ENCODE measurements at regions not wholly inside any gene's neighbourhood (a gene's known extent, or its start where the extent isn't known, plus 50 kb on each side); places are given as distances from the start of the nearest gene placed in this dataset.

DNA sequence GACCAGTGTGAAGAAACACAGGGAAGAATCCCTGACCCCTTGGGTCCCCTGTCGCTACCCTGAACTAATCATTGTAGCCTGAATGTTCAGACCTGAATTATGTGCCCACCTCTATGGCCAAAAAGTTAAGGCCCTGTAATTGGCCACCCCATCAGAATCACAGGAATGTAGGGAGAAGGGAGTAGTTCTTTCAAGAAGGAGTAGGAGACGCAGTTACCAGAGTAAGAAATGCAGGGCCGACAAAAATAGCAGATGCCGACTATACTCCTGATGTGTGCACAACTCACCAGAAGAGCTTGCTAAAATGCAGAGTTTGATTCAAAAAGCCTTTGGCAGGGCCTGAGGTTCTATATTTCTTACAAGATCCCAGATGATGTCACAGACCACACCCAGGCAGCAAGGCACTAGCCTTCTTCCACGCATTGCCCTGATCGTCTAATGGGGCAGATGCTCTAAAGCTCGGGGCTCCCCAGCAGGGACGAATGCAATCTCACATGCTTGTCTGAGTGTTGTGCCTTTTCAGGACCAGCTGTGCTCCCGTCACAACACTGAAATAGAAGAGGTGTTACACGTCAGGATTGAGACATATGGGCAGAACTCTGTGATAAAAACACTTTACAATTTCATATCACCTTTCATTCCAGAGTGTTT lies 161.0 kb upstream of the FAM241A start:
- Mint-ChIP-seq H3K9me3 (ENCODE audit: unreplicated experiment) (no peaks in the 10 kb centered on the region), H3K4me3 (ENCODE audit: unreplicated experiment) (no peak overlapping the region), H3K36me3 (ENCODE audit: low read depth, unreplicated experiment) (no peaks in the 10 kb centered on the region), H3K27me3 (ENCODE audit: unreplicated experiment) (peaks cover 4% of the 10 kb centered on the region), H3K4me1 (ENCODE audit: unreplicated experiment) (peaks cover 5% of the 10 kb centered on the region), H3K27ac (ENCODE audit: unreplicated experiment) (no peak overlapping the region)
- no peak for DNase-seq (ENCODE audit: low spot score)
- TF ChIP-seq CTCF (IDR thresholded peaks at IDR 0.05; ENCODE audit: unreplicated experiment) = no peak

GRCh38 chr4:111985426-111985825 lies 159.8 kb upstream of the FAM241A start:
- Mint-ChIP-seq H3K27ac (ENCODE audit: unreplicated experiment) (no peak overlapping the region), H3K27me3 (ENCODE audit: unreplicated experiment) (peaks cover 4% of the 10 kb centered on the region), H3K4me1 (ENCODE audit: unreplicated experiment) (peaks cover 5% of the 10 kb centered on the region), H3K4me3 (ENCODE audit: unreplicated experiment) (no peak overlapping the region), H3K9me3 (ENCODE audit: unreplicated experiment) (no peaks in the 10 kb centered on the region), H3K36me3 (ENCODE audit: low read depth, unreplicated experiment) (no peaks in the 10 kb centered on the region)
- no peak for DNase-seq (ENCODE audit: low spot score)
- TF ChIP-seq CTCF (IDR thresholded peaks at IDR 0.05; ENCODE audit: unreplicated experiment) = no peak

DNA sequence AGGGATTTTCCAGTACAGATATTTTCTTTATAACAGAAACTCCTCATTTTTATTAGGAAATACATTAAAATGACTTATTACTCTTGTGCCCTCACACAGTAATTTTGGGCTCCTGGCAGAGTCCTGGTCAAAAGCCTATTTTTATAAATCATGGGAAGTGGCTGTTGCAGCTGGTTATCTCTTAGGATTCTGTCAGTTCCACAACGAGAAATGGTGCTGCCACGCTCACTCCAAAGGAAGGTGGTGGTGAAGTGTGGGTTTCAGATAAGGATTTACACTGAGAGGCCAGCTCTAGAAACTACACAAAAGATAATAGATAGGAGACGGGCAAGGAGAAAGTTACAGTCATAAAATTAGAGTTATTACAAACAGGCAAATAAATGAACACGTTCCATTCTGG lies 159.2 kb upstream of the FAM241A start:
- peaks cover 5% of the 10 kb centered on the region for H3K4me1 Mint-ChIP-seq (ENCODE audit: unreplicated experiment)
- H3K27me3 Mint-ChIP-seq (ENCODE audit: unreplicated experiment) = peaks cover 4% of the 10 kb centered on the region
- H3K9me3 Mint-ChIP-seq (ENCODE audit: unreplicated experiment) = no peaks in the 10 kb centered on the region
- no peaks in the 10 kb centered on the region for H3K36me3 Mint-ChIP-seq (ENCODE audit: low read depth, unreplicated experiment)
- no peak overlapping the region for H3K4me3 Mint-ChIP-seq (ENCODE audit: unreplicated experiment)
- H3K27ac Mint-ChIP-seq (ENCODE audit: unreplicated experiment) = no peak overlapping the region
- TF ChIP-seq CTCF (IDR thresholded peaks at IDR 0.05; ENCODE audit: unreplicated experiment) = no peak
- no peak for DNase-seq (ENCODE audit: low spot score)

GRCh38 chr4:111988514-111988913 lies 156.7 kb upstream of the FAM241A start:
- TF ChIP-seq CTCF (IDR thresholded peaks at IDR 0.05; ENCODE audit: unreplicated experiment) = no peak
- no peak for DNase-seq (ENCODE audit: low spot score)
- Mint-ChIP-seq H3K27ac (ENCODE audit: unreplicated experiment) (no peak overlapping the region), H3K4me3 (ENCODE audit: unreplicated experiment) (no peak overlapping the region), H3K27me3 (ENCODE audit: unreplicated experiment) (peaks cover 4% of the 10 kb centered on the region), H3K4me1 (ENCODE audit: unreplicated experiment) (peaks cover 5% of the 10 kb centered on the region), H3K36me3 (ENCODE audit: low read depth, unreplicated experiment) (no peaks in the 10 kb centered on the region), H3K9me3 (ENCODE audit: unreplicated experiment) (no peaks in the 10 kb centered on the region)

- Mint-ChIP-seq H3K36me3 (ENCODE audit: low read depth, unreplicated experiment) (no peaks in the 10 kb centered on the region), H3K4me1 (ENCODE audit: unreplicated experiment) (peaks cover 5% of the 10 kb centered on the region)
- no peak for TF ChIP-seq CTCF (IDR thresholded peaks at IDR 0.05; ENCODE audit: unreplicated experiment)
These were observed 155.4 kb upstream of the FAM241A start for GRCh38 chr4:111989817-111990216.

More at GRCh38 chr4:111989817-111990216, 155.4 kb upstream of the FAM241A start:
- Mint-ChIP-seq H3K4me3 (ENCODE audit: unreplicated experiment) (no peak overlapping the region), H3K9me3 (ENCODE audit: unreplicated experiment) (no peaks in the 10 kb centered on the region), H3K27me3 (ENCODE audit: unreplicated experiment) (peaks cover 1% of the 10 kb centered on the region), H3K27ac (ENCODE audit: unreplicated experiment) (no peak overlapping the region)
- no peak for DNase-seq (ENCODE audit: low spot score)
